Daoy (cell line): ENCODE measurements at regions not wholly inside any gene's neighbourhood (a gene's known extent, or its start where the extent isn't known, plus 50 kb on each side); places are given as distances from the start of the nearest gene placed in this dataset.
A peak's percentile ranks its signal among the peaks of the same experiment; 100 is the strongest.
"Not testable (repeated sequence)": the region's sequence is repeated elsewhere in the genome, so short reads cannot be mapped to it uniquely, and the experiment has no call there.

Source experiments
- DNase-seq: peaks from one replicate; pipeline ENCODE4 v3.0.0-alpha.2; 2015; ENCODE audit warnings: low read depth

DNA sequence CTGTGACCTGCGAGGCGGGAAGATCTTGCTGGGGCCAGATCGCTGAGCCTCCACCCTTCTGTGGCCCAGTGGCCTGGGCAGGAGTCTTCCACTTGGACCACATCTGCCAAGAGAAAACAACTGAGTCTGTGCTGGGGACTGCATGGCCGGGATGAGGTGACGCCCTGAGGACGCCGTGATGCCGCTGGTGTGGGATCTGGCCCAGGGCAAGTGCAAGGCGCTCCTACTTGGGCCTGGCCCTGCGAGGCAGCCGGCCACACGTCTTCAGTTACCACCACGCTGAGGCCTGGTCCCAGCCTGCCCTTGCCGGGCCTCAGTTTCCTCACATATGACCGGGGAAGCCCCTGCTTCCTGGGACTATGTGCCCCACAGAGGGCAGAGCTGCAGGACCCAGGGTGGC lies 133.4 kb downstream of the SLC25A46 start:
- no peak for DNase-seq

DNA sequence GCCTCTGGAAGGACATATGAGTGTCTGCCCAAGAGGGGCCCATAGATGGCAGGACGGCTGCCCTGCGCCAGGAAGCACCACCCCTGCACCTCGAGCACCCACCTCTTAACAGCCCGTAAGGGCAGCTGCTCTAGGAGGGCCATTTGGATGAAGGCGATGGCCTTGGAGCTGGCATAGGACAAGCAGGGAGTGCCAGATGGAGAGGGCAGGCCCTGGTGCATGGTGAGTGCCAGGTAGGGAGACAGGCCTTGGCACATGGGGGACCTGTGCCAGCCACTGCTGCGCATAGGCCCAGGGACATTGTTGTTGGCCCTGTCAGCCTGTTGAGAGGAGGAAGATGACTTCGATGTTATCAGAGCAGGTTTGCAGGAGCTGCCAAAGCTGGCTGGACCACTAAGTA lies 134.2 kb downstream of the SLC25A46 start:
- no peak for DNase-seq

DNA sequence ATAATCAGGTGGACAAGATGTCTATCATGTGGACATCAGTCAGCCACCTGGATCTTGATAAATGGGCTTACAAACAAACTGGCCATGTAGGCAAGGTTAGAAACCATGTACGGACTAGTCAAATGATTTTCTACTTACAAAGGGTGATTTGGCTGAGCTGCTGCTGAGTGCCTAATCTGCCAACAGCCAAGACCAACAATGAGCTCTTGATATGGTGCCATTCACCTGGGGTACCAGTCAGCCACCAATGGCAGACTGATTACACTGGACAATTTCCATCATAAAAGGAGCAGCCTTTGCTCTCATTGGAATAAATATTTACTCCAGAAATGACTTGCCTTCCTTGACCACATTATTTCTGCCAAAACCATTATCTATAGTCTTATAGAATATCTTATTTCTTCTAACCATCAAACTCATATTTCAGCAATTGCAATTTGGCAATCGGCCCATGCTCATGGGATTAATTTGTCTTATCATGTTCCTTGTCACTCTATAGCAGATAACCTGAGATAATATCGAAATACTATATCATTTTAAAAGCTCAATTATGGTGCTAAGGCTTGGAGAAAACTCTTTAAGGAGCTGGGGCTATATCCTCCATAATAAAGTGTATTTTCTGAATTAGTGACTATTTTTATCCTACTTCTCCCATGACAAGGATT lies 135.1 kb downstream of the SLC25A46 start:
- no peak for DNase-seq

DNA sequence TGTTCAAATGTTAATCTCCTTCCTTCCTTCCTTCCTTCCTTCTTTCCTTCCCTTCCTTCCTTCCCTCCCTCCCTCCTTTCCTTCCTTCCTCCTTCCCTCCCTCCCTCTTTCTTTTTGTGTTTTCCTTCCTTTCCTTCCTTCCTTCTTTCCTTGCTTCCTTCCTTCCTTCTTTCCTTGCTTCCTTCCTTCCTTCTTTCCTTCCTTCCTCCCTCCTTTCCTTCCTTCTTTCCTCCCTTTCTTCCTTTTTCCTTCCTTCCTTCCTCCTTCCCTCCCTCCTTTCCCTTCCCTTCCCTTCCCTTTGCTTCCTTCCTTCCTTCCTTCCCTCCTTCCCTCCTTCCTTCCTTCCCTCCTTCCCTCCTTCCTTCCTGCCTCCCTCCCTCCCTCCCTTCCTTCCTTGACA lies 136.3 kb downstream of the SLC25A46 start:
- not testable (repeated sequence) for DNase-seq

DNA sequence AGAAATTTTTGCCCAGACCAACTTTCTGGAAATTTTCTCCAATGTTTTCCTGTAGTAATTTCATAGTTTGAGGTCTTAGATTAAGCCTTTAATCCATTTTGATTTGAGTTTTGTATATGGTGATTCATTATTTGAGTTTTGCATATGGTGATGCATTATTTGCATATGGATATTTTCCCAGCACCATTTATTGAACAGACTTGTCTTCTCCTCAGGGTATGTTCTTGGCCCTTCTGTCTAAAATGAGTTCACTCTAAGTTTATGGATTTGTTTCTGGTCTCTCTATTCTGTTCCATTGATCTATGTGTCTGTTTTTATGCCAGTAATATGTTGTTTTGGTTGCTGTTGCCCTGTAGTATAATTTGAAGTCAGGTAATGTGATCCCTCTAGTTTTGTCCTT lies 139.3 kb downstream of the SLC25A46 start:
- no peak for DNase-seq

DNA sequence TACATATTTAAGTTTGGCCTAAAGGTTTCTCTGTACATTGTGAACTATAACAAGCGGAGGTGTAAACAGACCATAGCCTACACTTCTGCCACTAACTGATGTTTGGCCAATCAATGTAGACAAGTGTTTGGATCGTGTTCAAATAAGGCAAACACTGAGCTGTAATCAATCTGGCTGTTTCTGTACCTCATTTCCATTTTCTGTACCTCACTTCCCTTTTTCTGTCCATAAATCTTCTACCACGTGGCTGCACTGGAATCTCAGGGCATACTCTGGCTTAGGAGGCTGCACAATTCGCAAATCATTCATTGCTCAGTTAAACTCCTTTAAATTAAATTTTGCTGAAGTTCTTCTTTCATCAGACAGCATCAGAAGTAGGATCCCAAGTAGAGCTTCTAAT lies 140.9 kb downstream of the SLC25A46 start:
- DNase-seq = no peak

DNA sequence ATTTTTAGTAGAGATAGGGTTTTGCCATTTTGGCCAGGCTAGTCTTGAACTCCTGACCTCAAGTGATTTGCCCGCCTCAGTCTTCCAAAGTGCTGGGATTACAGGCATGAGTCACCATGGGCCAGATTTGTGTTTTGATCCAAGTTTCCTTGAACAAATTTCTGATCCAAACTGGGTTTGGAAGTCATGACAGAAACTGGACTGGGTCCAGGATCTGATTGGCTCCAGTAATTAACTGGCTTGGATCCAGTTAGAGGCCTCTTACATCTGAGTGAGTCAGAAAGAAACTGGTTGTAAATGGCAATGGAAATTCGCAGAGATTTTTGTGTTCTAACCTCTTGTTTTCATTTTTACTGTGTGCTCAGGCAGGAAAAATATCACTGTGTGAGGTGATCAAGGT lies 141.6 kb downstream of the SLC25A46 start:
- DNase-seq = peak; percentile 88

DNA sequence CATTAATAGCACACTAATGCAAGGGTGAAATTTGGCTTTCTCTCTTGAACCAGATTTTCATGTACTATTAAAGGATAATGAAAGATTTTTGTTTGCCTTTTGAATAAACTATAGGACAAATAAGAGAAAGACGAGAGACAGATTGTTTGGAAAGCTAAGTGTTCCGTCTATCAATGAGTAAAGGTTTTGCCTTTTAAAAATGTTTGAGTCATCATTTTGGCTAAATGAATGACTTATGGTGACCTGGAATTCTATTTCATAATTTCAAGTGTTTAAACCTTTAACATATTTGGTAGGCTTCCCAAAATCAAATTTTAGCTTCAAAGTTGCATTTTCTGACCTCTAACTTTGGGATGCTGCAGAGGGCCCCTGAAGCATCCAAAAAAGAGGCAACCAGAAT lies 145.2 kb downstream of the SLC25A46 start:
- no peak for DNase-seq

DNA sequence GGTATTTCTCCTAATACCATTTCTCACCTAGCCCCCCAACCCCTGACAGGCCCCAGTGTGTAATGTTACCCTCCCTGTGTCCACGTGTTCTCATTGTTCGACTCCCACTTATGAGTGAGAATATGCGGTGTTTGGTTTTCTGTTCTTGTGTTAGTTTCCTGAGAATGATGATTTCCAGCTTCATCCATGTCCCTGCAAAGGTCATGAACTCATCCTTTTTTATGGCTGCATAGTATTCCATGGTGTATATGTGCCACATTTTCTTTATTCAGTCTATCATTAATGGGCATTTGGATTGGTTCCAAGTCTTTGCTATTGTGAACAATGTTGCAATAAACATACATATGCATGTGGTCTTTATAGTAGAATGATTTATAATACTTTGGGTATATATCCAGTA lies 148.4 kb downstream of the SLC25A46 start:
- DNase-seq = not testable (repeated sequence)

DNA sequence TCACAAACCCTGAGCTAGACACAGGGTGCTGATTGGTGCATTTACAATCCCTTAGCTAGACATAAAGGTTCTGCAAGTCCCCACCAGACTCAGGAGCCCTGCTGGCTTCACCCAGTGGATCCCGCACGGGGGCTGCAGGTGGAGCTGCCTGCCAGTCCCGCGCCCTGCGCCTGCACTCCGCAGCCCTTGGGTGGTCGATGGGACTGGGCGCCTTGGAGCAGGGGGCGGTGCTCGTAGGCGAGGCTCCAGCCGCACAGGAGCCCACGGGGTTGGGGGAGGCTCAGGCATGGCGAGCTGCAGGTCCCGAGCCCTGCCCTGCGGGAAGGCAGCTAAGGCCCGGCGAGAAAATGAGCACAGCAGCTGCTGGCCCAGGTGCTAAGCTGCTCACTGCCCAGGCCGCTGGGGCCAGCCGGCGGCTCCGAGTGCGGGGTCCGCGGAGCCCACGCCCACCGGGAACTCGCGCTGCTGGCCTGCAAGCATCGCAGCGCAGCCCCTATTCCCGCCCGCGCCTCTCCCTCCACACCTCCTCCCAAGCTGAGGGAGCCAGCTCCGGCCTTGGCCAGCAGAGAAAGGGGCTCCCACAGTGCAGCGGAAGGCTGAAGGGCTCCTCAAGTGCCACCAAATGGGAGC lies 155.2 kb downstream of the SLC25A46 start:
- not testable (repeated sequence) for DNase-seq

DNA sequence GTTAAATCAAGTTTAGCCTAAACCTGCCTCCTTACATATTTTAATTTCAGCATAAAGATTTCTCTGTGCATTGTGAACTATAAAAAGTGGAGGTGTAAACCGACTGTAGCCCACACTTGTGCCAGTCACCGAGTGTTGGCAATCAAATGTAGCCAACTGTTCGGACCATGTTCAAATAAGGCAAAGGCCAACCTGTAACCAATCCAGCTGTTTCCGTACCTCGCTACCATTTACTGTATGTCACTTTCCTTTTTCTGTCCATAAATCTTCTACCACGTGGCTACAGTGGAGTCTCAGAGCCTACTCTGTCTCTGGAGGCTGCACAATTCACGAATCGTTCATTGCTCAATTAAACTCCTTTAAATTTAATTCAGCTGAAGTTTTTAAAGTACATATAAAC lies 156.0 kb downstream of the SLC25A46 start:
- DNase-seq = no peak

DNA sequence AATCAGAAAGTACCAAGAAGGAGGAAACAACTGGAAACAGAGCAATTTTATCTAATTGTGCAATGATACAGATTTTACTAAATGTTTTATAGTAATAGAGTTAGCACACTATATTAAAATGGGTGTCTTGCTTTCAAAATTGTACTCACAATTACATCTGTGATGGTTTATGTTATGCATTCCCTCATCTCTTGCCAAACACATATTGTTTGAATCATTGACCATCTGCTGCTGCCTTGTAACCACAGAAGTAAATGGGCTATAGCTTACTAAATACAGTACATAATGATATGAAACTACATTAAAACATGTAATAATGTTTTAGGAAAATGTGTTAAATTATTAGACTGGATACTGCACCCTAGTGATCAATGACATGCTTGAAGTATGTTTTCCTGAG lies 158.1 kb downstream of the SLC25A46 start:
- DNase-seq = no peak

DNA sequence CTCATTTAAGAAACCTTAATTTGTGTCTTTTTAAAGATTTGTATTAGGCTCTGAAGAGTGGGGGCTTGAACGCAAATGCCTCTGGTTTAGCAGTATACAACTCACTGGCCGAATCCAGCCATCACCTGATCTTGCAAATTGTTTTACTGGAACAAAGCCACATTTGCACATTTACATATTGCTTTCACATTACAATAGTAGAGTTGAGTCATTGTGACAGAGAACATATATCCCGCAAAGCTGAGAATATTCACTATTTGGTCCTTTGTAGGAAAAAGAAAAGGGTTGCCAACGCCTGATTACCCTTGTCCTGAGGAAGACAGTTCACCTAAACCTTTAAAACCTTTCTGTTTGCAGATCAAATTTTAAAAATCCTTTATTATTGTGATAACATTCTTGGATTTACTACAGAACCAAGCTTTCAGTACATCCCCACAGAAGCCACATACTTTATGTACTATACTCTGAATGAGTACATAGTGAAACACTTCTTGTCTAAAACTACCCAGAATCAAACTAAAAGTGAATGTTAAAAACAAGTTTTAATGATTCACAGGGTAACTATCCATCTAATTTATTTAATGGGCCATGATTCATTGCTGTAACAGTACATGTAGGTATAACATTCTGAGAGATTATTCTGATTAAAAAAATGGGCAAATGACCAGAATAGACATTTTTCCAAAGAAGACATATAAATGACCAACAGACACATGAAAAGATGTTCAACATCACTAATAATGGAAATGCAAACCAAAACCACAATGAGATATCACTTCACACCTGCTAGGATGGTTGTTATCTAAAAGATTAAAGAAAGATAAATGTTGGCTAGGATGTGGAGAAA lies 161.0 kb downstream of the SLC25A46 start:
- peak; percentile 35 for DNase-seq

DNA sequence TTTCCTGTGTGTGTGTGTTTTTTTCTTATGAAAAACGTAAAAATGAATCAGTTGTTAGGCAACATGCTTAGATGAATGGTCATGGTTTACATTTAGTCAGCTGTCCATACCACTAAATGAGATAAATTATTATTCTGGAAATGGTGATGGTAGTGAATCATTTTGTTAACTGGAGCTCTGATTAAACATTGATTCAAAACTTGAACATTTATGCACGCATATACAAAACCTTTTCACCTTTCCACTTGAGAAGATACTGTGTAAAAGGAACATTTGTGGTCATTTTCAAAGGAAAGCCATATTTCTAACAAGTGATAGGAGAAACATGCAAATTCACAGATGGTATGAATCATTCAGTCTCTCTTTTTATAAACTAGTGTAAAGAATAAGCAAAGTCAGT lies 162.0 kb downstream of the SLC25A46 start:
- peak; percentile 71 for DNase-seq

DNA sequence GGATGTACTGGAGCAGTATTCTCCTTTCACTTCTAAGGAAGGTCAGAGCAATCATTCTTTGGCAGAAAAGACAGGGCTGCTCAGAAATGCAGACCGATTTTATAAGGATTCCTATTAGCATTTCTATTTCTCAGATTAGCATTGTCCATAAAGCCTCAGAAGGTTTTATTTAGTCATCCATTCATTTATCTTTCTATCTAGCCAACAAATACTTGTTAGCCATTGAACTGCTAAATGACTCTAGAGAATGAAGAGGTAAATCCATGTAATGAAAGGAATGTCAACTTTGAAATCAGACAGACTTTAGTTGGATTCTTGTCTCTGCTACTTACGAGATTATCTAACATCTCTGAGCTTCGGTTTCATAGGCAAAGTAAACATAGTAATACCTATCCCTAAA lies 165.2 kb downstream of the SLC25A46 start:
- DNase-seq = no peak

DNA sequence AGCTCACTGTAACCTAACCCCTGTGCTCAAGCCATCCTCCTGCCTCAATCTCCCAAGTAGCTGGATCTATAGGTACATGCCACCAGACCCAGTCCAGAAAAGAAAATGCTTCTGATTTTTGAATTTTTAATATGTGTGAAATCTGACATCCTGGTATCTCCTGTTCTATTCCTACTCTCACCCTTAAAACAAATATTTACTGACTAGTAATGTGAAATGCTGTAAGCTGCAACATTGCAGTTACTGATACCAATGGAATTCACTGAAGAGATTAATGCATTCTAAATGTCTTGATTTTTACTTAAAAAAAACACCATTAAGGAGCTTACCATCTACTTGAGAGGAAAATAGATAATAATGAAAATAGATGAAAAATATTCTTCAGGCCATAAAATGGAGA lies 162.7 kb upstream of the TSLP start:
- no peak for DNase-seq

DNA sequence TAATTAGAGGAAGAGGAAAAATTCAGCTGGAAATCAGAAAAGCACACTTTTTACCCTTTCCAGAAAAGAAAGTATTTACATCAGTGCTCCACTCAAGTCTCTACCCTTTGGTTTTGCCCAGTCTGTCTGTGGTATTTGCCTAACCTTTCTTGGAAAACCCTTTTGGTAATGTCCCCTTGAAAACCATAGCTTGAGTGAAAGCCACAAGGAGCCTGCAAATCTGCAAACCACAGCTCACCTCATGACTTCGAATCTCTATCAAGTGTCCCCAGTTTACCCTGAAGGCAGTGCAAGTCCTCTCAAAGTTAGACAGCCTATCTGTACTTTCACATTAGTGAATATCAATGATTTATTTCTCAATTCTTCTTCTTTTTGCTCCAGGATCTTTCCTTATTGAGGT lies 162.1 kb upstream of the TSLP start:
- DNase-seq = peak; percentile 30

DNA sequence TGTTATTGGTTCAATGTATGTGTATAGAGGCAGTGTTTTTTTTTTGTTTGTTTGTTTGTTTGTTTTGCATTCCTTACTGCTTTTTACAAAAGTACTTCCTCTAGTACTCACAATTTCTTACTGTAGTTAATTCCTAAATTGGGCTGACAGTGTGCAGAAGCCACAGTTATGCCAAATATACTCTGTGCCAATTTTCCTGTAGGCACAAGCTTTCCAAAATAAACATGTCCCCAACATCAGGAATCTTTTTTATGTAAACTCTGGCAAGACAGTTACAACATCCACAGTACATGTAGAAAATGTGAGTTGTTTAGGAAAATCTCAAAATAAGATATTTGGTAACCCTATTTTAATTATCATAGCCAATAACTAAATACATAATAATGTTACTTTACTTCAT lies 161.6 kb upstream of the TSLP start:
- peak; percentile 57 for DNase-seq

DNA sequence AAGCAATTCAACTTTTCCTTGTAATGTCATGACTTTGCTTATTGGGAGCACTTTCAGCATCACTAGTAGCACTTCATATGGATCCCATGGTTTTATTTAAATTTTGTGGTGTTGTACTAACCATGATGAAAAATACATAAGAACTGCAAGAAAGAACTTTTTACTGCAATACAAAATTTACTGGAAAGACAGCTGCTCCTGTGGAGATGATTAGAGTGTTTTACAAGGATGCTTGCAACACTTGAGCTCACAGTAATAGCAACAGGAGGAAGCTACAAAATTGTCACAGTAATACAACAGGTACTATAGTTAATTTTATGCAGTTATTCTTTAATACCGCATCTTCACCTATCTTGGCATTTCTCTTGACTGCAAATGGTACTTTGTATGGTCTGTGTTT lies 158.3 kb upstream of the TSLP start:
- no peak for DNase-seq

DNA sequence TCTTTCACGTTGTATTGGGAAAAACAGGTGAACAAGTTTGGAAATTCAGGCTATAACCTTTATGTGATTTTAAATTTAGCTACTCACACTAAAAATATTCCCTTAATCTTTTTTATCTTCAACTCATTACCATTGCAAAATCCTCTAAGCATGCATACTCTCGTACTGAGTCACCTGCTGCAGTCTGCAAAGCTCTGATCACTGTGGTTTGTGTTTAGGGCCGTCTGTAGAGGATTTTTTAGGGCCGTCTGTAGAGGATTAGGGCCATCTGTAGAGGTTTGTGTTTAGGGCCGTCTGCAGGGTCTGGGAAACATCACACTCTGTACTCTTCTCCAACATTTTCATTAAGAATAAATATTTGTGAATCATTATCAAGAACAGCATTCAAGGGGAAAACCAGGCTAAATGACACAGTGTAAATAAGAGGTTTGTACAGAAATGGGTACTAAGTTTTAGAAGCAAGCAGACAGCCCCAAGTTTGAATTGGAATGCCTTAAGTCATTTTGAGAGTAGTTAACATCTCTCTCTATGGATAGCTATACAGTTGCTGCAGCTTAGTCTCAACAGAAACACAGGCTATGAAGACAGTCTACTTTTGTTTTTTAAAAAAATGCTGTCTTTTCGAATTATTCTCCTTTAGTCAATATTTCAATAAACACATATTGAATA lies 155.0 kb upstream of the TSLP start:
- peak; percentile 84 for DNase-seq

DNA sequence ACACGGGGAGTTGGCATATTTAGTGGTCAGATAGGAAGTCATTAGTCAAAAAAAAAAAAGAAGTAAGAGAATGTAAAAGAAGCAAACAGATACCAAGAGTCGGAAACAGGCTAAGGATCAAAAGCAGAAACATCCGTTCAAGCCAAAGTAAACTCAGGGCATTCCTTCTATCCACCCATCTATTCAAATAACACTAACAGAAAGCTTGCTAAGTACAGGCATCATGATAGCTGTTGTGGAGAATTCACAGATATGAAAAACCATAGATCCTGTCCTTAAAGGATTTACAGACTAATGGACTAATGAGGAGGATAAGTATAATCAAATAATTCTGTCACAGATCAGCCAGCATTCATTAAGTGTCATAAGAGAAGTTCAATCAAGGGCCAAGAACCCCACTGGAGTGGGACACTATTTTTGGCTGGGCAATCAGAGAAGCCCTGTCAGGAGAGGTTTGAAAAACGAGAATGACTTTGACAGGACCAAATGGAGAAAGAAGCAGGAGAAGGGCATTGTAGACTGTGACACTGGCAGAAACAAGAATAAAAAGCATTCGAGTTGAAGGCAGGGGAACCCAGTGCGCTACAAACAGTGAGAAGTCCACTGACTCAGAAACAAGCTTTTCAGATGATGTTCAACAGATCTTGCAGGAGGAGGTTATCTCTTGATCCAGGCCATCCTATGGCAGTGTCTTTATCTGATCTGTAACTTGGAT lies 154.2 kb upstream of the TSLP start:
- peak; percentile 38 for DNase-seq

DNA sequence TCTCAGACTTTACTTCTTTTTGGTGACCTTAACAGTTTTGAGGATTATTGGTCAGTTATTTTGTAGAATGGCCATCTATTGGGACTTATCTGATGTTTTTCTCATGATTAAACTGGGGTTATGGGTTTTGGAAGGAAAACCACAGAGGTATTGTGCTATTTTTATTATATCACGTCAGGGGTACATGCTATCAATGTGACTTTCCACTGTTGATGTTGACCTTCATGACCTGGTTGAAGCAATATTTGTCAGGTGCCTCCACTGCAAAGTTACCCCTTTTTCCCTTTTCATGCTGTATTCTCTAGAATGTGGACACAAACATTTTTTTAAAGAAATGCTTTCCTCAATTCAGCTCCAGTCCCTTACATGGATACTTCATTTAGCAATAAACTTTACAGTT lies 152.8 kb upstream of the TSLP start:
- no peak for DNase-seq
